GM21723 (cell line): ENCODE measurements at regions not wholly inside any gene's neighbourhood (a gene's known extent, or its start where the extent isn't known, plus 50 kb on each side); places are given as distances from the start of the nearest gene placed in this dataset.

Experiments used
- ATAC-seq: cut with Tn5 transposase; IDR thresholded peaks from one replicate; pipeline ENCODE4 v1.9.1; 2021; ENCODE audit warnings: mild to moderate bottlenecking, moderate library complexity; ENCODE audit not compliant: unreplicated experiment

DNA sequence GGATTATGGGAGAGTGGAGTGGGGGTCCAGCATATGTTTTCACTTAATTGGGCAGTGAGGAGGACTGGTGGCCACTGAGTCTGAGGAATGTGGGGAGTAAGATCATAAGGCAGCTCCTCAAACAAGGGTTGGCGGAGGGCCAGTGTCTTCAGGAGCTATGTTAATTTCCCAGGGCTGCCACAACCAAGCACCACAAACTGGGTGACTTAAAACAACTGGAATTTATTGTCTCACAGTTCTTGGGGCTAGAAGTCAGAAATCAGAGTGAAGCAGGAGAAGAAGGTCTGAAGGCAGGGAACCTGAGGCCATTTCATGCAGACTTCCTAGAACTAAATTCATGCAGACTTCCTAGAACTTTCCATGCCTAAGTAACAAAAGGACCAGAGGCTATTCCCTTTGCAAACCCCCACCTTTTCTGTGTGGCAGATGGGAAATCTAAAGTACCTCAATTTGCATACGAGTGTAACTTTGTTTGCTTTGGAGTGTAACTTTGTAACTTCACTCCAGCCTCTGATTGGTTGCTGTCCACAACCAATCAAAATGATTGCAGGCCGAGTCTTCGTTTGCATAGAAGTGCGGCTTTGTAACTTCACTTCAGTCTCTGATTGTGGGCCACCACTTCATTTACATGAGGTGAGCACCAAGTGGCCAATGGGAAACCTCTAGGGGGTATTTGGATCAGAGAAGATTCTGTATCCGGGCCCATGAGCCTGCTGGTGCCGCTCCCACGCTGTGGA, 50.5 kb upstream of the ZBED5 start:
- ATAC-seq: no peak
